Astrocyte of the spinal cord (primary cell): ENCODE measurements at regions not wholly inside any gene's neighbourhood (a gene's known extent, or its start where the extent isn't known, plus 50 kb on each side); places are given as distances from the start of the nearest gene placed in this dataset.
"Not testable (repeated sequence)": the region's sequence is repeated elsewhere in the genome, so short reads cannot be mapped to it uniquely, and the experiment has no call there.

ENCODE experiments used
- DNase-seq: peaks from one replicate; pipeline ENCODE4 v3.0.0; 2011; ENCODE audit warnings: low read depth, low spot score
- H3K4me3 ChIP-seq: 2 replicates; pipeline ENCODE4 v1.5.1; 2011; ENCODE audit warnings: low read depth, mild to moderate bottlenecking, low read length, moderate library complexity
- CTCF ChIP-seq: IDR thresholded peaks from 2 replicates; pipeline ENCODE4 v1.5.1; 2012; ENCODE audit warnings: low read depth, mild to moderate bottlenecking, low read length, inconsistent platforms
- in situ Hi-C: cut with HindIII; loops from 2 replicates; pipeline ENCODE4 v1.10.0; 2017; ENCODE audit warnings: low sequenced_read_pairs

- TF ChIP-seq CTCF = no peak
- DNase-seq = no peak
- no peak overlapping the region for H3K4me3 ChIP-seq
- in situ Hi-C loops = no loop called here
Observed at GRCh38 chr6:51161752-51162151, 343.1 kb downstream of the TFAP2B start.

- no peak for DNase-seq
- no peak for TF ChIP-seq CTCF
- in situ Hi-C loops = no loop called here
- H3K4me3 ChIP-seq = no peak overlapping the region
Observed at GRCh38 chr6:51163843-51164529, 345.3 kb downstream of the TFAP2B start.

- in situ Hi-C loops = no loop called here
- TF ChIP-seq CTCF = no peak
- no peak overlapping the region for H3K4me3 ChIP-seq
- DNase-seq = no peak
Observed at GRCh38 chr6:51166914-51167313, 348.2 kb downstream of the TFAP2B start.

GRCh38 chr6:51167468-51167867, 348.8 kb downstream of the TFAP2B start:
- DNase-seq = no peak
- H3K4me3 ChIP-seq = no peak overlapping the region
- in situ Hi-C loops = no loop called here
- no peak for TF ChIP-seq CTCF

GRCh38 chr6:51182827-51183226, 364.2 kb downstream of the TFAP2B start:
- no peak for DNase-seq
- in situ Hi-C loops = no loop called here
- no peak for TF ChIP-seq CTCF

GRCh38 chr6:51184046-51184445, 365.4 kb downstream of the TFAP2B start:
- H3K4me3 ChIP-seq = no peak overlapping the region
- TF ChIP-seq CTCF = no peak
- in situ Hi-C loops = no loop called here
- DNase-seq = no peak

More at GRCh38 chr6:51182827-51183226, 364.2 kb downstream of the TFAP2B start:
- H3K4me3 ChIP-seq = no peak overlapping the region

- in situ Hi-C loops, H3K4me3 ChIP-seq, DNase-seq: not testable (repeated sequence)
Observed at GRCh38 chr6:51193163-51193562, 374.5 kb downstream of the TFAP2B start.
